HG03432 (cell line): ENCODE measurements at regions not wholly inside any gene's neighbourhood (a gene's known extent, or its start where the extent isn't known, plus 50 kb on each side); places are given as distances from the start of the nearest gene placed in this dataset.
"Not testable (repeated sequence)": the region's sequence is repeated elsewhere in the genome, so short reads cannot be mapped to it uniquely, and the experiment has no call there.

ENCODE experiments used
- ATAC-seq: cut with Tn5 transposase; IDR thresholded peaks from one replicate; pipeline ENCODE4 v1.9.1; 2021; ENCODE audit warnings: mild to moderate bottlenecking, moderate library complexity; ENCODE audit not compliant: unreplicated experiment

- no peak for ATAC-seq
These were observed 136.8 kb upstream of the PRKD1 start for GRCh38 chr14:30064454-30064853.

DNA sequence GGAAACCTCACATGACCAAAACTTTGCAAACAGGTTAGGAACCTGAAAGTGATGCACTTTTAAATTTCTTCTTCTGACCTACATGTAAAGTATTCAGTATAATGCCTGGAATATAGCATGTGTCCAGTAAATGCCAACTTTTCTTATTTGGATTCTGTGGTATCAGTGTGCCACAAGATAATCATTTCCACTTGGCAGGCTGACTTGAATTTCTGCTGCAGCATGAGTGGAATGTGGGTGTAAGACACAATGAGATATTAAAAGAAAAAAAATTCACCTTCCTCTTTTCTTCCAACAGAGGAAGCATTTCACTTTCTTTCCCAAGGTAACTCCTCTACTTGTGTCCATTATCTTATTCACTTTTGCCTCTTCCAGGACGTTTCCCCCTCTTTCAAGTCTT, 141.9 kb upstream of the PRKD1 start:
- no peak for ATAC-seq

DNA sequence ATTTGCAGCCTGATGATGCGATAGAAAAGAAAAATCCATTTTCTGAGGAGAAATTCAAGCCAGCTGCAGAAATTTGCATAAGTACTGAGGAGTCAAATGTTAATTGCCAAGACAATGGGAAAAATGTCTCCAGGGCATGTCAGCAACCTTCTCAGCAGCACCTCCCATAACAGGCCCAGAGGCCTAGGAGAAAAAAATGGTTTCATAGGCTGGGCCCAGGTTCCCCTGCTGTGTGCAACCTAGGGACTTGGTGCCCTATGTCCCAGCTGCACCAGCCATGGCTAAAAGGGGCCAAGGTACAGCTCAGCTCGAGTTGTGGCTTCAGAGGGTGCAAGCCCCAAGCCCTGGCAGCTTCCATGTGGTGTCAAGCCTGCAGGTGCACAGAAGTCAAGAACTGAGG, 144.8 kb upstream of the PRKD1 start:
- not testable (repeated sequence) for ATAC-seq

DNA sequence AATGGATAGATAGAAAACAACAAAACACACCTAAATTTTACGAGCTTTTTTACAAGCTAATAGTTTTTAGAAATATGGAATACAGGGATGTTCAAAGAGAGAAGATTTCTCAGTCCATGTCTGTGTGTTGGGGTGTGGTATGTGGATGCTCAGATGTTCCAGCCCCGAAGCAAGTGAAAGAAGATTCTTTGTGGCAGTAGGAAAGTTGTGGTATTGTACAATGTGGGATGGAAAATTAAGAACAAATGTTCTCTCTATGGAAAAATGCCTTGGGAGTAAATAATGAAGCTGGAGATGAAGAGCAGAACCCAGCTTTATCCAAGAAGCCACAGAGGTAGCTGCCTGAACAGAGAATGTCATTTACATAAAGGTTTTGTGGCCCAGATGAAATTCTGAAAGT, 150.3 kb upstream of the PRKD1 start:
- ATAC-seq = no peak

- ATAC-seq = no peak
These were observed 151.3 kb upstream of the PRKD1 start for GRCh38 chr14:30078811-30079402.

DNA sequence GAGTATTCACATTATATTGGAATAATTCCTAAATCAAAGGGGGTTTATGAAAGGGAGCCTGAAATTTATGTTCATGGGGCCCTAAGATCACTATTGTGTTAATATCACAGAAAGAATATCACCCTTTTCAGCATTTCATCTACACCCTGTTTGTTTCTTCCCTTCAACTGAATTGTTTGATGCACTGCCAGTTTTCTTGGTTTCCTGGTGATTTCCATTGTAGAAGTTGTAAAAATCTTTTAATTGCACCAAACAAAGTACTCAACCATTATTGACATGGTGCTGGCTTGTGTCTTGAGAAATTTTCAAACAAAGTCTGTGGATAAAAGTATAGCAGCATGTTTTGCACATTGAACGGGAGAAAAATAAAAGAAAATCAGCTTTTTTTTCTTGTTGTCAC, 154.8 kb upstream of the PRKD1 start:
- no peak for ATAC-seq

DNA sequence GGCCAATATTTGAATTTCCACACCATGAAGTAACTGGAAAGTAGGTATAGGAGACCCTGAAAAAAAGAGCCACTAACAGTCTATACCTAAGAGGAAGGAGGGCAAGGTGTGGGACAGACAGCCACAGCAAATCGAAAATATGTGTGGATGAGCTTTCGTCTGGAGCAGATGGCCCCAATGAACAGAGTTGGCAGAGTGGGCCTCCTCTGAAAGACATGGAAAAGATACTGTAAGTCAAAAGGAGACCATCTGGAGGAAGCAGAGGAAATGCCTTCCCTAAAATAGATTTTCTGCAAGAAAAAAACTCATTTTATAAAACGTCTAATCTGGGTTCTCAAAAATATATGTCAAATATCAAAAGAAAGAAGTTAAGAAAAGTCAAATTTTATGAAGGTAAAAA, 157.2 kb upstream of the PRKD1 start:
- no peak for ATAC-seq

DNA sequence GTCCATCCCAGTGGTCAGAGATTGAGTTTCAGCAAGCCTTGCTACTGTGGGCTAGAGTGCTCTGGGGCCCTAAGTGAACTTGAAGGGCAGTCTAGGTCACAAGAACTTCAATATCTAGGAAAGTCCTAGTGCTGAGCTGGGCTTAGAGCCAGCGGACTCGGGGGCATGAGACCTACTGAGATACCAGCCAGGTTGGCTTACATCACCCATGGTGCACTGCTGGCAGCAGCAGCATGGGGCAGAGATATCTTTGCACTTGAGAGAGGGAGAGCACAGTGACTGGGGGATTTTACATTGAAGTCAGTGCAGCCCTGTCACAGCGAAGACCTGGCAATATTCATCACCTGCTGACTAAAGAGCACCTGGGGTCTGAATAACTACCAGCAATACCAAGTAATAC, 158.3 kb upstream of the PRKD1 start:
- no peak for ATAC-seq

DNA sequence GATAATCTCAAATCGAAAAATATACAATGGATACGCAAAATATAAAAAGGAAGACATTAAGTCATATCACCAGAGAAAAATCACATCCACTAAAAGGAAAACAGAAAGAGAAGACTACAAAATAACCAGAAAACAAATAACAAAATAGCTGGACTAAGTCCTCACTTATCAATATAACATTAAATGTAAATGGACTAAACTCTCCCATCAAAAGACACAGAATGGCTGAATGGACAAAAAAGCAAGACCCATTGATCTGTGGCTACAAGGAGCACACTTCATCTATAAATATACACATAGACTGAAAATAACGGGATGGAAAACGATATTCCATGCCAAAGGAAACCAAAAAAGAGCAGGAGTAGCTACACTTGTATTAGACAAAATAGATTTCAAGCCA, 161.0 kb upstream of the PRKD1 start:
- ATAC-seq = no peak

GRCh38 chr14:30108975-30109700, 181.5 kb upstream of the PRKD1 start:
- ATAC-seq = no peak

DNA sequence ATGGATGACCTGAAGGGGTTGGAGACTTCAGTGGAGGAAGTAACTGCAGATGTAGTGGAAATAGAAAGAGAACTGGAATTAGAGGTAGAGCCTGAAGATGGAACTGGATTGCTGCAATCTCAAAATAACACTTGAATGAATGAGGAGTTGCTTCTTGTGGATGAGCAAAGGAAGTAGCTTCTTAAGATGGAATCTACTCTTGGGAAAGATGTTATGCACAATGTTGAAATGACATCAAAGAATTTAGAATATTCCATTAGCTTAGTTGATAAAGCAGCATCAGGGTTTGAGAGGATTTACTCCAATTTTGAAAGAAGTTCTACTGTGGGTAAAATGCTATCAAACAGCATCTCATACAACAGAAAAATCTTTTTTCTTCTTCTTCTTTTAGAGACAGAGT, 186.4 kb upstream of the PRKD1 start:
- no peak for ATAC-seq

GRCh38 chr14:30115756-30116155, 188.1 kb upstream of the PRKD1 start:
- no peak for ATAC-seq

- no peak for ATAC-seq
These were observed 191.5 kb upstream of the PRKD1 start for GRCh38 chr14:30118992-30119640.

- ATAC-seq = no peak
These were observed 197.8 kb upstream of the PRKD1 start for GRCh38 chr14:30125322-30125979.

- no peak for ATAC-seq
These were observed 202.2 kb upstream of the PRKD1 start for GRCh38 chr14:30129807-30130206.

GRCh38 chr14:30131581-30132097, 204.0 kb upstream of the PRKD1 start:
- no peak for ATAC-seq

DNA sequence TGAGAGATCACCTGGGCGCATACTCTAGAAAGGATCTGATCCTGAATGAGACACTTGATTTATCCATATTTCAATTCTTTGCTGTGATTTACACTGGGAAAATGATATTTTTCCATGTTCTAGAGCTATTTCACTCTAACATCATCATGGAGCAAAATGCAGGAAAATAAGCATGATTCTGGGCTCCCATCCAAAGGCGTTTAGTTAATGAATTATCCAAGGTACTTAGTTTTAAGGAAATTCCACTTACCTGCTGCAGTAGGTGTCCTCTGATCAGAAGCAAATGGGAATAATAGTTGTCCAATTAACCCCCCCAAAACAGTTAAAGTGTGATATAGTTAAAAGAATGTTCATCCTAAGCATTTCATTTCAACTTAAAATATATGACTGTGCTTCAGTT, 204.5 kb upstream of the PRKD1 start:
- no peak for ATAC-seq

- no peak for ATAC-seq
These were observed 207.3 kb upstream of the PRKD1 start for GRCh38 chr14:30134936-30135335.

DNA sequence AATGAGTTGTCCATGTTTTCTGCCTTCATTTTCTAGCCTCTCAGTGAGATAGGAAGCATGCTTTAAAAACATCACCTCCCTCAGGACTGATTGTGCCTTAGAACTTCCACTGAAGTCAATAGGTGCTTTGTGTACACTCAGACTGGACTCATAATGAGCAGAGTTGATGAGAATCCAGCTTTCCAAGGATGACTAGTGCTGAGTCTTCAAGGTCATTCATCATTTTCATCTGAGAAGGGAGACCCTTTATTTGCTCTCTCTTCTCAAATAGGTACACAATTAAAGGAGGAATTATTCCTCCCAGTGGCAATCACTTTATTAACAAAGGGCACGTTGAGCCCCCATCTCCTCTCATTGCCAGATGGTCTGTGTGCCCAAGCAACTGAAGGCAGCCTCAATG, 210.9 kb upstream of the PRKD1 start:
- ATAC-seq = no peak

GRCh38 chr14:30142216-30142615, 214.6 kb upstream of the PRKD1 start:
- ATAC-seq = no peak

- no peak for ATAC-seq
These were observed 216.0 kb upstream of the PRKD1 start for GRCh38 chr14:30143627-30144026.

DNA sequence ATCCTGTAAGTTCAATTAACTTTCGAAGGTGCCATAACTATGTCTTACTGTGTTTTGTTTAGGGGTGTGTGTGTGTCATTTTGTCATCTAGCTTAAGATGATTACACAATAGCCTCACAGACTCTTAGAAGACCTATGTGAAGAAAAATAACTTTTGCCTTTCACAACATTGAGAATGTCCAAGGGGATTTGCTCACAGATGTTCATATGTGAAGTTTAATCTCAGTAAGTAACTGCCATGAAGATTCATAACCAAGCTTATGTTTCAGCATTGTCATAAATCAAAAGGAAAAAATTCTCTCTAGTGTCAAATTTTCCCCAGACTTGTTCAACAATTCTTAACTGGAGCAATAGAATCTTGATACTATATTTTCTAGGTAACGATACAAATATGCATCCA, 226.1 kb upstream of the PRKD1 start:
- no peak for ATAC-seq
